Smooth muscle cell (in vitro differentiated cells): ENCODE measurements at regions not wholly inside any gene's neighbourhood (a gene's known extent, or its start where the extent isn't known, plus 50 kb on each side); places are given as distances from the start of the nearest gene placed in this dataset.

ENCODE experiments used
- DNase-seq: peaks from one replicate; lab custom pipeline; 2025; ENCODE audit not compliant: unreplicated experiment; lab: John Stamatoyannopoulos, UW
- H2AFZ ChIP-seq: fragments of 200-600 bp; sonication (generic); 2 replicates; pipeline ENCODE4 v1.6.0; 2016; ENCODE audit warnings: antibody characterized with exemption, low read depth, mild to moderate bottlenecking
- H3F3A ChIP-seq: fragments of 200-600 bp; sonication (generic); 2 replicates; pipeline ENCODE4 v1.6.0; 2017; ENCODE audit warnings: antibody characterized with exemption, low read depth
- H3K27ac ChIP-seq: fragments of 200-600 bp; sonication (generic); 2 replicates; pipeline ENCODE4 v1.5.1; 2016; ENCODE audit warnings: low read depth, mild to moderate bottlenecking
- H3K27me3 ChIP-seq: fragments of 200-600 bp; sonication (generic); 2 replicates; pipeline ENCODE4 v1.6.1; 2016; ENCODE audit warnings: low read depth, mild to moderate bottlenecking
- H3K36me3 ChIP-seq: fragments of 200-600 bp; sonication (generic); 2 replicates; pipeline ENCODE4 v1.5.1; 2016; ENCODE audit warnings: low read depth
- H3K4me1 ChIP-seq: fragments of 200-600 bp; sonication (generic); 2 replicates; pipeline ENCODE4 v1.5.1; 2016; ENCODE audit warnings: low read depth
- H3K4me2 ChIP-seq: fragments of 200-600 bp; sonication (generic); 2 replicates; pipeline ENCODE4 v1.6.0; 2016; ENCODE audit warnings: mild to moderate bottlenecking
- H3K4me3 ChIP-seq: fragments of 200-600 bp; sonication (generic); 2 replicates; pipeline ENCODE4 v1.5.1; 2016; ENCODE audit warnings: mild to moderate bottlenecking
- H3K79me2 ChIP-seq: fragments of 200-600 bp; sonication (generic); 2 replicates; pipeline ENCODE4 v1.6.0; 2016; ENCODE audit warnings: low read depth, mild to moderate bottlenecking
- H3K9ac ChIP-seq: fragments of 200-600 bp; sonication (generic); 2 replicates; pipeline ENCODE4 v1.6.0; 2016; ENCODE audit warnings: low read depth
- H3K9me3 ChIP-seq: fragments of 200-600 bp; sonication (generic); replicated peaks from 2 replicates; pipeline ENCODE4 v1.5.1; 2016; ENCODE audit warnings: low read depth
- H4K20me1 ChIP-seq: fragments of 200-600 bp; sonication (generic); 2 replicates; pipeline ENCODE4 v1.6.0; 2016; ENCODE audit warnings: low read depth
- WGBS: methylation state at CpG from one replicate; pipeline ENCODE4 v1.1.7; 2016; ENCODE audit warnings: low lambda C conversion rate; 5-methylcytosine and 5-hydroxymethylcytosine counted together
- TF ChIP-seq, protein P1 (sequence below): fragments of 200-600 bp; sonication (generic); IDR thresholded peaks from 2 replicates; pipeline ENCODE4 v1.5.1; 2017; ENCODE audit warnings: borderline replicate concordance, mild to moderate bottlenecking, antibody characterized with exemption; ENCODE audit not compliant: insufficient read depth, poor library complexity, severe bottlenecking

DNA sequence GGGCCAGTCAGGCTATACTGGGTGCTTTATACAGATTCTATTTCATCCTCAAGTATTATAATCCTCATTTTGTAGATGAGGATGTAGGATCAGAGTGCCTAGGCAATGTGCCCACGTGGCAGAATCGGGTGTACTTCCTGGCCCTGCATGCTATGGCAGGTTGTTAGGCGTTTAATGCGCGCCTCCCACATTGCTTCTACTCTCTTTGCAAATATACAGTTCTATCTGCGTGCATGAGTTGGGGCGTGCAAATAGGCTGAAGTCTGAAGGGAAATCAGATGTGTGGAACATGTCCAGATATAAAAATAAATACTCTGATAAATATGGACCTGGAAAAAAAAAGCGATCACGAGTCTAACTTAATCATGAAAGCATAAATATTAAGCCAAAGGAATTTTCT is 194.7 kb upstream of the FMN2 start:
- no peaks in the 10 kb centered on the region for H3K9me3 ChIP-seq
- no peaks in the 10 kb centered on the region for H3F3A ChIP-seq
- DNase-seq: no peak
- no peak overlapping the region for H3K9ac ChIP-seq
- TF ChIP-seq, protein P1, sequence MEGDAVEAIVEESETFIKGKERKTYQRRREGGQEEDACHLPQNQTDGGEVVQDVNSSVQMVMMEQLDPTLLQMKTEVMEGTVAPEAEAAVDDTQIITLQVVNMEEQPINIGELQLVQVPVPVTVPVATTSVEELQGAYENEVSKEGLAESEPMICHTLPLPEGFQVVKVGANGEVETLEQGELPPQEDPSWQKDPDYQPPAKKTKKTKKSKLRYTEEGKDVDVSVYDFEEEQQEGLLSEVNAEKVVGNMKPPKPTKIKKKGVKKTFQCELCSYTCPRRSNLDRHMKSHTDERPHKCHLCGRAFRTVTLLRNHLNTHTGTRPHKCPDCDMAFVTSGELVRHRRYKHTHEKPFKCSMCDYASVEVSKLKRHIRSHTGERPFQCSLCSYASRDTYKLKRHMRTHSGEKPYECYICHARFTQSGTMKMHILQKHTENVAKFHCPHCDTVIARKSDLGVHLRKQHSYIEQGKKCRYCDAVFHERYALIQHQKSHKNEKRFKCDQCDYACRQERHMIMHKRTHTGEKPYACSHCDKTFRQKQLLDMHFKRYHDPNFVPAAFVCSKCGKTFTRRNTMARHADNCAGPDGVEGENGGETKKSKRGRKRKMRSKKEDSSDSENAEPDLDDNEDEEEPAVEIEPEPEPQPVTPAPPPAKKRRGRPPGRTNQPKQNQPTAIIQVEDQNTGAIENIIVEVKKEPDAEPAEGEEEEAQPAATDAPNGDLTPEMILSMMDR: no peak
- no peaks in the 10 kb centered on the region for H3K36me3 ChIP-seq
- H3K27ac ChIP-seq: no peak overlapping the region
- H3K4me3 ChIP-seq: no peak overlapping the region
- H3K27me3 ChIP-seq: no peaks in the 10 kb centered on the region
- no peaks in the 10 kb centered on the region for H4K20me1 ChIP-seq
- no peaks in the 10 kb centered on the region for H3K79me2 ChIP-seq
- H2AFZ ChIP-seq: no peak overlapping the region
- peaks cover 8% of the 10 kb centered on the region for H3K4me1 ChIP-seq
- H3K4me2 ChIP-seq: no peak overlapping the region
- 96% methylated on average over 9 of the region's 9 CpGs for WGBS

DNA sequence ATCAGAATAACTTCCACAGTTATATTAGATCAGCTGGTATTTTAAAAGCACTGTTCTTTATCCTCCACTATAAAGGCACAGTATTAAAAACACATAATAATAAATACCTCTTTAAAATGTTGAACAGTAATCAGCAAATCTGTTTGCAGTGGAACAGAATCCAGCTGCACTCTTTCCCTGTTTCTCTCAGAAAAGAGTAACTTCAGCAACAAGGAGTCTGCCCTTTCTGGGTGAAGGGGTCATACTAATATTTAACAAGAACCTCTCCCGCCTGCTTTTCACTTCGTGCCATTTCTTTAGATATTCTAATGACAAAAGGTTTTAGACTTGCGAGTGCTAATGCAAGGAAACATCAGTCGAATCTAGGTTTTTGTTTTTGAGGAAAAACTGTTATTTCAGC is 194.2 kb upstream of the FMN2 start:
- Histone ChIP-seq H3F3A (no peaks in the 10 kb centered on the region), H3K79me2 (no peaks in the 10 kb centered on the region), H2AFZ (peak overlapping the region; percentile 44), H4K20me1 (no peaks in the 10 kb centered on the region), H3K9ac (no peak overlapping the region), H3K27ac (no peak overlapping the region), H3K4me1 (peaks cover 8% of the 10 kb centered on the region), H3K9me3 (no peaks in the 10 kb centered on the region), H3K4me3 (peak overlapping the region; percentile 24), H3K27me3 (no peaks in the 10 kb centered on the region), H3K36me3 (no peaks in the 10 kb centered on the region), H3K4me2 (peak overlapping the region; percentile 74)
- WGBS: 28% methylated on average over 4 of the region's 4 CpGs
- TF ChIP-seq, protein P1: no peak
- DNase-seq: no peak

DNA sequence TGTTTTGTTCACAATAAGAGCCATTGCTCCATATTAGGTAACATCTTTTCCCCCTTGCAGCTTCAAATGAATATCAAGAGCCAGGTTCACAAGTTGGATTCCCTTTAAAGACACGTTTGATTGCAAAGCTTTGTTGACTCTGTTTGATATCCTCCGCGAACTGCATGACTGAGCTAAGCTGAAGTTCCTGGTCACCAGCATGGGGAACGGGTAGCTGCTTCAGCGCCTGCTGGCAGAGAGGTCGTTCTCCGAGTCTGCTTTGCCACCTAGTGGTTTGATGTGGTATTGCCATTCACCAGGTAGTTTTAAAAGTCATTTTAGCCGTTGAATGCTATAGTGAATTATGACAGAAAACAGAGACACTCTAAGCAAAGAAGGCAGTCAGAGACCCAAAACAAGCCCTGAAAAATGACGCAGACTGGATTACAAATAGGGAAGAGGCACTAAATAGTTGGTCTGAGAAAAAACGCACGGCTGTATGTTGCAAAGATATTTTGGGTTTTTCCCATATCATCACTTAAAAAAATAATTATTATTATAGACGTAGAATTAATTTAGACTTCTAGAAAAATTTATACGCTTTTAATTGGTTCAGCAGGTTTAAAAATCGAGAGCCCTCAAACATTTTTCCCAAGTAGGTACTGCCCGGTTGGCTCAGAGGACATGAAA is 193.5 kb upstream of the FMN2 start:
- H3K4me2 ChIP-seq: peak overlapping the region; percentile 74
- H3K9me3 ChIP-seq: no peaks in the 10 kb centered on the region
- WGBS: 18% methylated on average over 15 of the region's 15 CpGs
- TF ChIP-seq, protein P1: peak; percentile 96
- H3K9ac ChIP-seq: no peak overlapping the region
- H3F3A ChIP-seq: no peaks in the 10 kb centered on the region
- peak overlapping the region; percentile 44 for H2AFZ ChIP-seq
- H3K27ac ChIP-seq: peak overlapping the region; percentile 21
- peak overlapping the region; percentile 24 for H3K4me3 ChIP-seq
- H3K36me3 ChIP-seq: no peaks in the 10 kb centered on the region
- DNase-seq: peak; percentile 17
- no peaks in the 10 kb centered on the region for H4K20me1 ChIP-seq
- H3K27me3 ChIP-seq: no peaks in the 10 kb centered on the region
- no peaks in the 10 kb centered on the region for H3K79me2 ChIP-seq
- H3K4me1 ChIP-seq: peaks cover 8% of the 10 kb centered on the region

DNA sequence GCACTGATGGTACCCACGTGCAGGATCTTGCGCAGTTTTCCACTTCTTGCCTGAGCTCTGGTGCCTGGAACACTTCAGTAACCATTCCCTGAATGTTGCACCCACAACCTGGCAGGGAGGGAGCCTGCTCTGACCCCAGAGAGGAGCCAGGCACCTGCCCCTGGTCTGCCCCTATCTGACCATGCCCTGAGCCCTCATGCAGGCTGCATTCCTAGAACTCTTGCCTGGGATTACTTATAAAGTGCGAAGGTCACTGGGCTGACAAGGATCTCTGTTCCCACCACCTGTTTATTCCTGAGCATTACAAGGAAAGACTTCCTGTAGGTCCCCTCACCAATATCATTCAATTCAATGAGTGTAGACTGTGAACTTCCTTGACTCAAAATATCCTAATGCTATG is 191.9 kb upstream of the FMN2 start:
- H4K20me1 ChIP-seq: no peaks in the 10 kb centered on the region
- TF ChIP-seq, protein P1: no peak
- WGBS: 83% methylated on average over 3 of the region's 3 CpGs
- H3K4me1 ChIP-seq: peaks cover 8% of the 10 kb centered on the region
- no peak overlapping the region for H3K9ac ChIP-seq
- no peaks in the 10 kb centered on the region for H3K36me3 ChIP-seq
- H2AFZ ChIP-seq: no peak overlapping the region
- no peaks in the 10 kb centered on the region for H3F3A ChIP-seq
- DNase-seq: no peak
- no peaks in the 10 kb centered on the region for H3K9me3 ChIP-seq
- H3K79me2 ChIP-seq: no peaks in the 10 kb centered on the region
- no peak overlapping the region for H3K4me2 ChIP-seq
- H3K4me3 ChIP-seq: no peak overlapping the region
- no peak overlapping the region for H3K27ac ChIP-seq
- no peaks in the 10 kb centered on the region for H3K27me3 ChIP-seq
